GM12891 (cell line): ENCODE measurements at regions not wholly inside any gene's neighbourhood (a gene's known extent, or its start where the extent isn't known, plus 50 kb on each side); places are given as distances from the start of the nearest gene placed in this dataset.

Source experiments
- PAX5 ChIP-seq: IDR thresholded peaks from 2 replicates; pipeline ENCODE4 v1.6.1; 2011; ENCODE audit warnings: low read length, moderate library complexity, mild to moderate bottlenecking; ENCODE audit not compliant: insufficient read depth, severe bottlenecking
- POLR2A ChIP-seq: IDR thresholded peaks from 2 replicates; pipeline ENCODE4 v1.6.1; 2011; ENCODE audit warnings: low read depth, low read length, control low read depth
- POLR2AphosphoS5 ChIP-seq: IDR thresholded peaks from 2 replicates; pipeline ENCODE4 v1.6.1; 2011; ENCODE audit warnings: low read depth, low read length, control low read depth
- POU2F2 ChIP-seq: IDR thresholded peaks from 2 replicates; pipeline ENCODE4 v1.6.1; 2011; ENCODE audit warnings: low read depth, mild to moderate bottlenecking, control low read depth, low read length, moderate library complexity
- SPI1 ChIP-seq: IDR thresholded peaks from 2 replicates; pipeline ENCODE4 v1.6.1; 2011; ENCODE audit warnings: low read depth, low read length, control low read depth
- TAF1 ChIP-seq: IDR thresholded peaks from 2 replicates; pipeline ENCODE4 v1.6.1; 2011; ENCODE audit warnings: low read depth, low read length, control low read depth

DNA sequence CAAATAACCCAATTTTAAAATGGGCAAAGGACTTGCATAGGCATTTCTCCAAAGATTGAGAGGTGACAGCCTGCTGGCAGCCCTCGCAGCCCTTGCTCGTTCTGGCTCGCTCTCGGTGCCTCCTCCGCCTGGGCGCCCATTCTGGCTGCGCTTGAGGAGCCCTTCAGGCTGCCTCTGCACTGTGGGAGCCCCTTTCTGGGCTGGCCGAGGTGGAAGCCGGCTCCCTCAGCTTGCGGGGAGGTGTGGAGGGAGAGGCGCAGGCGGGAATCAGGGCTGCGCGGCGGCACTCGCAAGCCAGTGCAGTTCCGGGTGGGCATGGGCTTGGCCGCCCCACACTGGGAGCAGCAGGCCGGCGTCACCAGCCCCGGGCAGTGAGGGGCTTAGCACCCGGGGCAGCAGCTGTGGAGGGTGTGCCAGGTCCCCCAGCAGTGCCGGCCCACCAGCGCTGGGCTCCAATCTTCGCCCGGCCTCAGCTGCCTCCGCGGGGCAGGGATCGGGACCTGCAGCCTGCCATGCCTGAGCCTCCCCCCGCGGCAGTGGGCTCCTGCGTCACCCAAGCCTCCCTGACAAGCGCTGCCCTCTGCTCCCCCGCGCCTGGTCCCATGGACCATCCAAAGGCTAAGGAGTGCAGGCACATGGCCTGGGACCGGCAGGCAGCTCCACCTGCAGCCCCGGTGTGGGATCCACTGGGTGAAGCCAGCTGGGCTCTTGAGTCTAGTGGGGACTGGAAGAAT is 54.0 kb upstream of the GALNT17 start:
- TF ChIP-seq POLR2AphosphoS5 (no peak), POLR2A (no peak), TAF1 (no peak), POU2F2 (no peak), SPI1 (no peak), PAX5 (no peak)
